COLO829 (cell line): ENCODE measurements at regions not wholly inside any gene's neighbourhood (a gene's known extent, or its start where the extent isn't known, plus 50 kb on each side); places are given as distances from the start of the nearest gene placed in this dataset.
"Not testable (repeated sequence)": the region's sequence is repeated elsewhere in the genome, so short reads cannot be mapped to it uniquely, and the experiment has no call there.

ENCODE experiments used
- DNase-seq: peaks from one replicate; pipeline ENCODE4 v3.0.0; 2012; ENCODE audit warnings: low spot score

DNA sequence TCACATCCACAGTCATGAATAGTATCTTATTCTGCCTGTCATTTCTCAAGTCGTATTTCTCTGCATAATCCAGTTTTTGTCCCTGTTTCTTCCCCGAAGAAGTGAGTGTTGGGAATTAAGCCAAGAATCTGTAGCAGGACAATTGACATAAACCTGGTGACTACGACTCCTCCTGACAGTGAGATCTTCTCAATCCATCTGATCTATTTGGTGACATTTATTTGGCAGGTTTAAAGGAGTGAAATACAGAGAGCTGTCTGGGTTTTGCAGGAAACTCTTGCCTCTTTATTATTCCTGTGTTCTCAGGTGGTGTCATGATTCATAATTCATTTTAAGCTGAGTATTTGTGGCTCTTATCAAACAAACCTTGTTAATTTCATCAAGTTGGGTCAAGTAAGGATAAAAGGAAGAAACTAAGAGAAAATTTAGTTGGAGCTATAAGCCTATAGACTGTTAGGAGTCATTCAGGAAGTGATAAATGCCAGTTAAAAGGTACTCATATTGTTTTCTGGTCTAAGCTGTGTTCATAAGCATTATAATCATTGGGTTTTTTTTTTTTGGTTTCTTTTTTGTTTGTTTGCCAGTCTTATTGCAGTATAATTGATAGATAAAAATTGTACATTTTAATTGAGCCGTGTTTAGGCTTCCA, 95.9 kb upstream of the PCSK1 start:
- DNase-seq, result peak; percentile 8

DNA sequence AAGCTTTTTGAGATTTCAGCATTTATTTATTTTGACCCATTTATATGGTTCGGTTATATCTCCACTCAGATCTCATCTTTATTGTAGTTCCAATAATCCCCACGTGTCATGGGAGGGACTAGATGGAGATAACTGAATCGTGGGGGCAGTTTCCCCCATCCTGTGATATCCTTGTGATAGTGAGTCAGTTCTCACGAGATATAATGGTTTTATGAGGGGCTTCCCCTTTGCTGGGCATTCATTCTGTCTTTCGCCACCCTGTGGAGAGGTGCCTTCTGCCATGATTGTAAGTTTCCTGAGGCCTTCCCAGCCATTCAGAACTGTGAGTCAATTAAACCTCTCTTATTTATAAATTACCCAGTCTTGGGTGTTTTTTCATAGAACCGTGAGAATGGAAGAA, 96.5 kb upstream of the PCSK1 start:
- no peak for DNase-seq

DNA sequence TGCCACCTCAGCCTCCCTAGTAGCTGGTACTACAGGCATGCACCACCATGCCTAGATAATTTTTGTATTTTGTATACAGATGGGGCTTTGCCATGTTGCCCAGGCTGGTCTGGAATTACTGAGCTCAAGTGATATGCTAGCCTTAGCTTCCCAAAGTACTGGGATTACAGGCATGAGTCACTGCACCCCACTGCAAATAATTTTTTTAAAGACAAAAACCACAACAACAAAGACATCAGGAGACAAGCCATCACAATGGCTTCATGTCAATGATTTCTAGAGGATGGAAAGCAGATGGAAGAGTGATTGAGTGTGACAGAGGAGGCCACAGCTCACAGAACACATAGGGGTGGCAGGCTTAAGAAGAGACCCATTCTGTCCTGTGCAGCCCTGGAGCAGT, 97.9 kb upstream of the PCSK1 start:
- DNase-seq, result no peak

DNA sequence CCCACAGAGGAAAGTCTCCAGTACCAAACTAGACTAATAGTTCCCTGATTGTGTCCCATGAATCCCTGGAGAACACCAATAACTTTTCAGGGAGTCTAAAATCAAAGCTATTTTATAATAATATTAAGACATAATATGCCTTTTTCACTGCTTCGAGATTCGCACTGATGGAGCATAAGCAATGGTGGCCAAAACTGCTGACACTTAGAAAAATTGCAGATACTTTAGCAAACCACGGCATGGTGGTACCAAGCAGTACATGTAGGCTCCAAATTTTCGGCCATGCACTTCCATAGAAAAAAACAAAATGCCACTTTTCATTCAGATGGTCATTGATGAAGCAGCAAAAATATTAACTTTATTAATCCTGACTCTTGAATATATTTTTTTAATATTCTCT, 100.3 kb upstream of the PCSK1 start:
- DNase-seq, result no peak

DNA sequence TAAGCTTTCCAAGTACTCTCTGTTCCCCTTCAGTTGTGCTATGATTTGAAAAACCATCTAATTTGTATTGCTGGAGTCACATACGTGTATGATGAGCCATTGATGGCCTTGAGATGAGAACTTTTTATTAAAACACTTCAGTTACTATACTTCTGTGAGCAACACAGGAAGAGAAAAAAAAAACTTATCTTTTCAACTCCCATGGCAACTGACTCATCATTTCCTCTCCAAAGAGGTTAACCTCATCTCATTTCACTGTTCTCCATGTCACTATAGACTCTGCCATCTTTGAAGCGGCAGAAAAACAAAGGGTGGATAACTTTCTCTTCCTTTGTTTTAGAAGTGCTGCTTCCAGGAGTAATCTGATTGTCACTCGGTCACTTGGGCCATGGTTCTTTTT, 104.3 kb upstream of the PCSK1 start:
- peak; percentile 27 for DNase-seq

DNA sequence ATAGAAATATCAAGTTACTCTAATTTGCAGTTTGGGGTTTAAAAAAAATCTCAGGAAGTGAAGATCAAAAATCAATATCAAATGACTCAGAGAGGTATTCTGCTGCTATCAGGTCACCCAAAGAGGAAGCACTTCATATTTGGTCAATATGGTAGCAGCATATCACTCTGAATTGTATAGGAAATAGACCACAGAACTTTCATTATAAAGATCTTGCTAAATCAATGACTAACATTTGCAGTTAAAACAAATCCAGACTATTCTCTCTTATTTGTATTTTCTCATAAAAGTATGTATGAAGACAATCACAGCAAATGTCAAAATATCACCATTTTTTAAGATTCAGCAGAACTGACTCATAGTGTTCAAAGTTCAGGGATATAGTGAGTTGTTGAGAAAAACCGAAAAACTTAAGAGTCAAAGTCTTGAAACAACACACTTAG, 105.8 kb upstream of the PCSK1 start:
- no peak for DNase-seq

DNA sequence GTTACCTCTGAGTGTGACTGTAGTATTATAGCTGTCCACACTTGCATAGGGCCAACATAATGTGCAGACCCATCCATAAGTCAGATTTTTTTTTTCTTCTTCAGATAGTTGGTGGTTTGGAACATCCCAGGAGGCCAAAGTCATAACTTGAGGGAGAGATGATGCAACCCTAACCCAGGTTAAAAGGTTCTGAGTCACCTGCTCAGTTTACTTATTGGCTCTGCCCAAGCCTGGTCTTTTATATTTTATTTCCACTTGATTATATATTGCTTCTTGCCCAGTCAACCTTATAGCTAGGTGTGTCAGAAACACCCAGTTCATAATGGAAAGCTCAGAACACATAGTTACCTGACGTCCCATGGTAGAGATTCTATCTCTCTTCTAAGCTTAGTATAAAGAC, 113.1 kb upstream of the PCSK1 start:
- DNase-seq, result no peak

DNA sequence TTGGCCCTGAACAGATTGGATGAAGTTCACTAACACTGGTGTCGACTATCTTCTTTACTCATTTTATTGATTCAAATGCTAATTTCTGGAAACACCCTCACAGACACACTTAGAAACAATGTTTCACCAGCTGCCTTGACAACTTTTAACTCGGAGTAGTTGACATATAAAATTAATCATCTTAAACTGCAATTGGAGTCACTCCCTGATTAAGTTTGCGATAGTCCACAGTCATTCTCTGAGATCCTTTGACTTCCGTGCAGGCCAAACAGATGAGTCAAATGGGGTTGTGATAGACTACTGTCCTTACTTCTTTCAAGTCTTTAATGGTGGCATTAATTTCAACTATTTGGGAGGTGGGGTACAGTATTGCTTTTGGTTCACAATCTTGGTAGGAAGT, 114.4 kb upstream of the PCSK1 start:
- no peak for DNase-seq

DNA sequence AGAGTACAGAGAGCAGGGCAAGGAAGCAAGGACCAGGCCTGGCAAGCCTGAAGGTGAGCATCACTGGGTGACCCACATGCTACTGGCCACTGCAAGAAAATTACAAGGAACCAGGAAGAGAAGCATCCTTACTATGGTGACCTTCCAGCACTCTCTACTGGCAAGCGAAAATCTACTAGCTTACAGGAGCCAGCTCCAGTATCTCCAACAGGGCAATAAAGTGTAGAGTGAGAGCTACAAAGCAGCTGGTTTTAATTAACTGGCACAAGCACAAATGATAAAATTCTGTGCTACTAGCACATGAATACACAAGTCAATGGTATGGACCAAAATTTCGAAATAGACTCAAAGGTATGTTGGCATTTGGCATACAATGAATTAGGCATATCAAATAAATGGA, 113.3 kb upstream of the CAST start:
- DNase-seq, result no peak

DNA sequence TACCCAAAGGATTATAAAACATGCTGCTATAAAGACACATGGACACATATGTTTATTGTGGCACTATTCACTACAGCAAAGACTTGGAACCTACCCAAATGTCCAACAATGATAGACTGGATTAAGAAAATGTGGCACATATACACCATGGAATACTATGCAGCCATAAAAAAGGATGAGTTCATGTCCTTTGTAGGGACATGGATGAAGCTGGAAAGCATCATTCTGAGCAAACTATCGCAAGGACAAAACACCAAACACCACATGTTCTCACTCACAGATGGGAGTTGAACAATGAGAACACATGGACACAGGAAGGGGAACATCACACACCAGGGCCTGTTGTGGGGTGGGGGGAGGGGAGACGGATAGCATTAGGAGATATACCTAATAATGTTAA, 101.3 kb upstream of the CAST start:
- not testable (repeated sequence) for DNase-seq

DNA sequence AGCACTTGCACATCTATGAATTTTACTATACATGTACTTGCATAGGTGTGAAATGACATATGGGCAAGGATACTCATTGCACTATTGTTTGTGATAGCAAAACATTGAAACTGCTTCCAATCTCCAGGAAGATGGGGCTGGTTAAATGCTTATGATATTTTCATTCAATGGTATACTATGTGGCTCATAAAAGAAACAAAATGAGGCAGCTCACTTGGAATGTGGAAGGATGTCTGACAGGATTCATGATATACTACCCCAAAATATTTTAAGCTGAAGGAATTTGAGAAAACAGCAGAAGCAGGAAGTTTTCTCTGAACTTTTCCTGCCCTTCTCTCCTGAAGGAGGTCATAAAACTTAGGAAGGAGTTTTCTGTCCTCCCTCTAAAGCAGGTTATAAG, 99.6 kb upstream of the CAST start:
- DNase-seq, result no peak

DNA sequence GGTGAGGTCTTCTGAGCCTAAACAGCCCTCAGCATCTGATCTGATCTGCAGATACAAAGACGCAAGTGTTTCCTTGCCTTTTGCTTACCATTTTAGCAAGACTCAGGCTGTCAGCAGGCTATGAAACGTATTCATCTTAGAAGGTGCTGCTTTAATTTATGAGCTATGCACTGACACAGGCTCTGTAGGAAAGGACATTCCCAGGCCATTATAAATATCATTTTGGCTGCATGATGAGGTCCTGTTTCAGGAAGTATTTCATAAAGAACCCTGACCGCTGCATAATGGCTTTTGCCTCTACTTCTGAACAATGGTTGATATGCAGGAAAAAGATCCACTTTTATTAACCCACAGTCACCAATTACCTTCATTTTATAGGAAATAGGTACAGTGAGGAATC, 98.4 kb upstream of the CAST start:
- DNase-seq, result no peak

DNA sequence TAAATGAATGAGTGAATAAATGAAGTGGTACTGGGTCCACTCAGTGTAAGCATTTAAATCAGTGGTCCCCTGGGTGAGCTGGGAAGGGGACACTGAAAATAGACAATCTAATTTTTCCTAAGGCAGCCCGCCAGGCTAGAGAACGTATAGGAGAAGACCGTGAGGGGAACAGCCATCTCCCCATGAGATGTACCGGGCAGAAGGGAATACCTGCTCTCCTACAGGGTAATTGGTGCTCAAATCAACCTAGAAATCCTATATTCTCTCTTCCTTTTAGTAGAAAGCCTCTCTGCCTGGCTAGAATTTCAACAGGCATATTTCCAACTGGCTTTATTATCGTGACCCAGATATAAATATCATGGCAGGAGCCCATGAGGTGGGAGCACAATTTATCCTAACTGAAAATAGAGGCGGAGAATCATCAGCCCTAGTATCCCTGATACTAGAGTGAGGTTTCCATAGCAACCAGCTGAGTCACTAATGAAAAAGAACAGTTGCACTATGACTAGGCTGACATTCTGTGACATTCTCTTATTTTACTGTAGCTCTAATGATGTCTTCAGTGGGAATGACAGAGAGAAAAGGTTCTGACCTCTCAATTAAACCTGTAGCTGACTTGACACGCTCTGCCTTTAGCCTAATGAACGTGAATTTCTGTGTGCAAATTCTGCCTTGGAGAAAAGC, 96.5 kb upstream of the CAST start:
- peak; percentile 20 for DNase-seq

DNA sequence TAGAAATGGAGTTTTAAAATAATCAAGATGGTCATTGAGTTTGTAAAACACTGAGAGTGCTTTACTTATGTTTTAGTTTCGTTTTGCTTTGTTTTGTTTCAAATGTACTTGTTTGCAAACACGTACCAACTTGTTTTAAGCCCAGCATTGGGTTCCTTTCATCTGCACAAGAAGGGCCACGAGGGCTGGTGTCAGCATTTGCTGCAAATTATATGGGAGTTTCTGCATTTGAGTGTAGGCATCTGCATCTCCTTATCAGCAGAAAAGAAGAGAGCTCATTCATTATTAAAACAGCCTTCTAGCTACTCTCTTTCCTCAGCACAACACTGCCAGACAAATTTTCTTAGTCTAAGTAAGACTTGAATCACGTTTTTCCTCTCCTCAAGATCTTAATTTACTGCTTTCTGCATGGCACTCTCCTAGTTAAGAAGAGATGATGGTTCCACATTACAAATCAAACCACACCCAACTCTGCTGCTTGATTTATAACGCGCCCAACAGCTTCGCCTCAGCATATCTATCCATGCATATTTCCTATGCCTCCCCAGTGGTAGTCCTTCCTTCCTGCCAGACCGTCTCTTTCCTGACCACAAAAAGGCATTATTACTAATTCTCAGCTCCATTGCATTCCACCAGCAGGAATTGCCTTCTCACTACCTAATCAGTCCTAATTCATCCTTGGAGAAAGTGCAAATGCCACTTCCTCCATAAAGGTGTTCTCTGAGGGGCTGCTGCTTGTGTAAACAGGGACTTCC, 95.2 kb upstream of the CAST start:
- no peak for DNase-seq

DNA sequence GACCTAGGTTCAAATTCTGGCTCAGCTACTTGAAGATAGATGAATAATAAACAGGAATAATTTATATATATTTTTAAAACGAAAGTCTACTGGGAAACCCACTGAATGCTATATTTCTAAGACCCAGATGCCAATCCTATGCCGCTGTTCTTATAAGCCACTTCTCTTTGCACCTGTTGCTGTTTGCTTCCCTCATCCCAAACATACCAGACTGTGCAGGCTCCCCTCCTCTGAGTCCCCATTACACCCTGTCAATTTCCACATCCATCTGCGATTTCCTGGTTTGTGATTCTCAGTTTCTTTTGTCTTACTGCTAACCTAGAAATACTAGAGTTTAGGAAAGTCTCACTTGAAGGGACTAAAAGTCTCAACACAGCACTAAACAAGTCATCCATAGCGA, 92.8 kb upstream of the CAST start:
- DNase-seq, result no peak

DNA sequence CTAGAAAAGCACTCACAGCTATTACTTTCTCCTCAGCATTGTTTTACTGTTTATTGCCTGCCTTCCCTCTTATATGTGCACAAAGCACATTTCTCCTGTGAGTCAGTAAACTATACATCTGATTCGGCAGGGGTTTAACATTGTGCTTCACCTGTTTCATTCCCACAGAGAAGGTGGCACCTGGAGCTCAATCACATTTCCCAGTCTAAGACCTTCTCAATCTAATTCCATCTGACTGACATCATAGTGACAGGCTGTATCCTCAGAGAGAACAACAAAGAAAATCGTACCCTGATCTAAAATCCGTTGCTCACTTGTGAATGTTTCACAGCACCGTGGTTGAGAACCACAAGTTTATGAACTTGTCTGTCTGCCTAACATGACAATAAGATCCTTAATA, 92.4 kb upstream of the CAST start:
- DNase-seq, result no peak

DNA sequence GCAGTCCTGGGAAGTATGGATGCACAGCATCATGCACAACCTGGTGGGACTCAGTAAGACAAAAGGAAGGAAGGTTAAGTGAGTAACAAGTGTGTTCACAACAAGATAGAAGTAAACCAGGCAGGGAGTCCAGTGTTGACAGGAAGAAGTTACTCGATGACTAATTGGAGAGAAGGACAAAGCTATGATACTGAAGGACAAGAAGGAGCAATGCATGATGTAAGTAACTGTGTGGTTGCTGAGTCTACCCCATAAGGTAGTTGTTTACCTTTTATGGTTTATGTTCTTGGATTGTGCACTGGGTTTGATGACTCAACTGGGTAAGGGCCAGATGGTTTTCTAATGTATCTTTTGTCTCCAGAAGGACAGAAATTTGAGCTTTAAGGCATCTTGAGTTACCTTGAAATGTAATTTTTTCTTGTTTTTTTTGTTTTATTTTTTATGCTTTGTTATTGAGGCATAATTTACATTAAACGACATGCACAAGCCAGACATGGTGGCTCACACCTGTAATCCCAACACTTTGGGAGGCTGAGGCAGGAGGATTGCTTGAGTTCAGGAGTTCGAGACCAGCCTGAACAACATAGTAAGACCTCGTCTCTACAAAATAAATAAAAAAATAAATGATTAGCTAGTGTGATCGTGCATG, 89.2 kb upstream of the CAST start:
- no peak for DNase-seq

DNA sequence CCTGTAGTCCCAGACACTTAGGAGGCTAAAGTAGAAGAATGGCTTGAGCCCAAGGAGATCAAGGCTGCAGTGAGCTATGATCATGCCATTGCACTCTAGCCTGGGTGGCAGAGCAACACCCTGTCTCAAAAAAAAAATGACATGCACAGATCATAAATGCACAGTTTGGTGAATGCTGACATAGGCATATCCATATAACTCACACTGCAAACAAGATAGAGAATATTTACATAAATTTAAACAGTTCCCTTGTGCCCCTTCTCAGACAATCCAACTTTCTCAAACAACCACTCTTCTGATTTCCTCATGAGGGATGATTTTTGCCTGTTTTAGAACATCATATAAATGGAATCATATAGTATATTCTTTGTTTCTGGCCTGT, 88.7 kb upstream of the CAST start:
- DNase-seq, result no peak

DNA sequence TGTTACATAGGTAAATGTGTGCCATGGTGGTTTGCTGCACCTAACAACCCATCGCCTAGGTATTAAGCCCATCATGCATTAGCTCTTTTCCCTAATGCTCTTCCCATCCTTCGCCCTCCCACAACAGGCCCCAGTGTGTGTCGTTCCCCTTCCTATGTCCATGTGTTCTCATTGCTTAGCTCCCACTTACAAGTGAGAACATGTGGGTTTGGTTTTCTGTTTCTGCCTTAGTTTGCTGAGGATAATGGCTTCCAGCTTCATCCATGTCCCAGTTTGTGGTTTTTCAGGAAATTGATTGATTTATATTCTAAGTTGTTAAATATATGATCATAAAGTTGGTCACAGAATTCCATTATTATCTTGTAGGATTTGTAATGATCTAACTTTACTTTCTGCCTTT, 85.3 kb upstream of the CAST start:
- no peak for DNase-seq

DNA sequence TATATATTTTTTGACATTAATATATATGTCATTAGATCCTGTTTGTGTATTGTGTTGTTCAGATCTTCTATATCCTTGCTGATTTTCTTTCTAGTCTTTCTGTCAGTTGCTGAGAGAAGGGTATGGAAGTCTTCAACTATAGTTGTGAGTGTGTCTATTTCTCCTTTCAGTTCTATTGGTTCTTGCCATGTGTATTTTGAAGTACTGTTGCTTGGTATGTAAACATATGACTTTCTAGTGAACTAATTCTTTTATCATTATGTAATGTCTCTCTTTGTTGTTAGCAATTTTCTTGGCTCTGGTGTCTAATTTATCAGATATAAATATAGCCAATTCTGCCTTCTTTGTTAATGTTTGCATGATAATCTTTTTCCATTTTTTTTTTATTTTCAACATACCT, 84.3 kb upstream of the CAST start:
- DNase-seq, result no peak

DNA sequence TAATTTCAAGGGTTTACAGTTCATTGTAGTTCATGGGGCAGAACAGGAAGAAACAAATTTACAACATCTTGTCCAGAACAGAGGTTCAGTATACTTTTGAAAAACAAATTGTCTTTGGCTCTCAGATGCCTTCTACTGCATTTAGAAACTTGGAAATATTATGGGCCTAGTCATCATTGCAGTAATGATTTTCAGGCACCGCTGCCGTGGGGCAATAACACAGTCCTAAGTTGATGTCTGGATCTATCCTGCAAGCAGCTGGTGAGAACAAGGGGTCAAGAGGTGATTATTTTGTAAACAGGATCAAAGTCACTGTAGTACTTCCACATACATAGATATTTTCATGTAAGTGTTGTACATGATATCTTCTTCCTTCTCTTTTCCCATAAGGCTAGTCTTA, 82.5 kb upstream of the CAST start:
- no peak for DNase-seq

DNA sequence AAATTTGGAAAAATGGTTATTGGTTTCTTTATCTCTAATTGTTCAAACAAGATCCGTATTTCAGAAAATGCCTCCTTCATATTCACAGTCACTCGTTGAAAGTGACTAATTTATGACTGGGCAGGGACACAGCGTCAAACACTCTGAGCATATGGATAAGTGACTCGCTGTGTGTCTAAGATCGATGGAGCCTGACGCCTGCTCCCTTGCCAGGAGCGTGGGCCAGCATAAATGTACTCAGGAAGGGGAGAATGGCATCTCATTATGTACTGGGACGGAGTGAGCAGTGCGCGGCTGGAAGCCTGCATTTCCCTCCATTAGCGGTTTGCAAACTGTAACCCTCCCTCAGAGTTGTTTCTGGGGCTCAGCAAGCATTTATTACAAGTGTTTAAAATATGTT, 79.8 kb upstream of the CAST start:
- no peak for DNase-seq

DNA sequence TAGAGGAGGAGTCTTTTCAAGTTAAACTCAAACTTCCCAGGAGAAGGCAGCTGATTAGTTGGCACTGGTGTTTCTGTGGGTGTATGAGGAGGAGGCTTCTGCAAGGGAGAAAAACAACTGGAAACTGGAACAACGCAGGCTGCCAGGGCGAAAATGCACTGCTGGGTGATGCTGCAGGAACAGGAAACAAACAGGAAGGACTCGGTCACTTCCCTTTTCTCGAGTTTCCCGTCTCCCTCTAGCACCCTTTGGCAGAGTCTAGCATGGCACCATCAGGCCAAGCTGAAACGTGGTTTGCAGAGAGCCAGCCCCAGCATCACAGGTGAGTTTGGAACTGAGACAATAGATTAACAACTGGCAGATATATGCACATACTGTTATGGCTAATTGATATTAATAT, 77.5 kb upstream of the CAST start:
- no peak for DNase-seq
